SH-SY5Y (cell line): ENCODE measurements at regions not wholly inside any gene's neighbourhood (a gene's known extent, or its start where the extent isn't known, plus 50 kb on each side); places are given as distances from the start of the nearest gene placed in this dataset.

Experiments used
- GATA2 ChIP-seq: IDR thresholded peaks from 2 replicates; pipeline ENCODE4 v1.6.1; 2011; ENCODE audit warnings: mild to moderate bottlenecking, low read depth, low read length
- GATA3 ChIP-seq: IDR thresholded peaks from 2 replicates; pipeline ENCODE4 v1.6.1; 2011; ENCODE audit warnings: low read depth, mild to moderate bottlenecking, low read length, moderate library complexity

DNA sequence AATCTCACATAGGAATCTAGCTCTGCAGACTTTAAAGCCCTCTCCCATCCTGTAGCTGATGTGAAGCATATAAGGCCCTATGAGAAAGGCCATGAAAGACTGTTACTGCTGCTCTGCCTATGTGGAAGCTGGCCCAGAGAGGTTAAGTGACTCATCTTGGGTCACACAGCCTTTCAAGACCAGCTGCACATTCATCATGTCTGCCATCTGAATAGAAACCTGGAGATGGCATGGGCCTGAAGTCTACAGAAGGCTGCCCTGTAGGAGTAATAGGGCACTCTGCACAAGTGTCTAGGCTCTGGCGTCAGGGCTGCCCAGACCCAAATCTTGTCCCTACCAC, 59.4 kb upstream of the COL13A1 start:
- TF ChIP-seq GATA3 = no peak
- no peak for TF ChIP-seq GATA2

DNA sequence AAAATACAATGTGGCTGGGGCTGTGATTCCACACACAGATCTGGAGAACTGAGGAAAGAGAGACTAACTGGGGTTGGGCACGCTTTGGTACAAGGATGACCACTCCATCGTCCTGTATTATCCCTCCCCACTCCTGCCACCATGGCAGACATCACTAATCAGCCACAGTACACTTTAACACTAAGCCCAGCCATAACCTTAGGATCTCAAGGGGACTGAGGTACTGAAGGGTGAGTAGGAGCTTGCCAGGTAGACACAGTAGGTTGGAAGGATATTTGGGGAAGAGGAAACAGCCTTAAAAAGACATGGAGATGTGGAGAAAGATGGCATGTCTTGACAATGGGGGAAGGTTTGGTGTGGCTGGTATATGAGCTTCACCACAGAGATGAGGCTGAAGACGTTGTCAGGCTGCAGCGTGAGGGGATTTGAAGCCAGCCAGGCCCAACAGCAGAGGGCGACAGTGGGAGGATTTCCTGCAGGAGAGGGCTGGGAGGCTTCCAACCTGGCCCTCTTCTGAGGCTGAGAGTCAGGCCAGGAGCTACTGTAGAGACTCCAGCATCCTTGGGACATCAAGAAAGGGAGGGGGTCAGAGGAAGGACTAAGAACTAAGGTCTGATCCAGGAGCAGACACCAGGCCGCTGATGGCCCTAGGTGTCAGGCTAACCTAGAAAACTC, 58.6 kb upstream of the COL13A1 start:
- TF ChIP-seq GATA2 = no peak
- no peak for TF ChIP-seq GATA3

DNA sequence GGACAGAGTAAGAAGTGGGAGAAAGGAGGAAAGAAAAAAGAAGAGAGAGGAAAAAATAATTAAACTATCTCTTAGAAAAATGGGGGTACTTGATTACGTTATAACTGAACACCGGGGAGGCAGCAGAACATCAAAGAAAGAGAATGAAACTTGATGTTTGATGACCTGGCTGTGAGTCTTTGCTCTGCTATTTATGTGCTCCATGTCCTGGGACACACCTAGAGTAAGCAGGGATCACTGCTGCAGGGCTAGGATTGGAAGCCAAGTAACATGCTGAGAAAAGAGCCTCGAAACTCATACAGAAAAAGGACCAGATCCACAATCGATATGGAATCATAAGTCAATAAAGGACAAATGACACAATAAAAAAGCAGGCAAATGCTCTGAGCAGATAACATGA, 56.7 kb upstream of the COL13A1 start:
- TF ChIP-seq GATA2 (no peak), GATA3 (no peak)

DNA sequence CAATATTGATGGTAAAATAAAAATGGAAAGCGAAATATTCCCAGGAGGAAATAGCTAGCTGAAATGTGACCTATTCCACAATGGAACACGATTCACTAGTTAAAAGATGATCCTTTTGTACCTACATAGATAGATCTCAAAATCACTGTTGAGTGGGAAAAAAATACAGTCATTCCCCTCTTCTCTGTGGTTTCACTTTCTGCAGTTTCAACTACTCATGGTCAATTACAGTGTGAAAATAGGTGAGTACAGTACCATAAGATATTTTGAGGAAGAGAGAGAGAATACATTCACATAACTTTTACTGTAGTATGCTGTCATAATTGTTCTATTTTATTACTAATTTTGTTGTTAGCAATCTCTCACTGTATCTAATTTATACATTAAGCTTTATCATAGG, 56.0 kb upstream of the COL13A1 start:
- TF ChIP-seq GATA2 = no peak
- no peak for TF ChIP-seq GATA3

DNA sequence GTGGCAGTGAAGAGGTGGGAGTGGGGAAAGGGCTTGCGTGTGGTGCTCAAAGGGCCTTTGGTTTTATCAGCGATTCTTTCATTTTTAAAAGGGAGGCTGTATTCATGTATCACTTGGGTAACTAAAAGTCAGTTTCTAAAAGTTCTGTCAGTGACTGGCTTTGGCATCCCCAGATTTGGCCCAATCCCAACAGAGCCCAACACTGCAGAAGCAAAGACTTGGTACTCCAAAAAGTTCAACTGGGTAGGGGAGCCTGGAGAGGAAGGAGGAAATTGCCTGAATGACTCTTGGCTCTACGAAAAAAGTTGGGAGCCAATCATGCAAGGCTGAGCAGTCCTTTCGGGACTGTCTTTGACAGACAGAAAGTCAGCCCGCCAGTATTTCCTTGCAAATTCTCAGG, 54.5 kb upstream of the COL13A1 start:
- no peak for TF ChIP-seq GATA3
- TF ChIP-seq GATA2 = no peak

DNA sequence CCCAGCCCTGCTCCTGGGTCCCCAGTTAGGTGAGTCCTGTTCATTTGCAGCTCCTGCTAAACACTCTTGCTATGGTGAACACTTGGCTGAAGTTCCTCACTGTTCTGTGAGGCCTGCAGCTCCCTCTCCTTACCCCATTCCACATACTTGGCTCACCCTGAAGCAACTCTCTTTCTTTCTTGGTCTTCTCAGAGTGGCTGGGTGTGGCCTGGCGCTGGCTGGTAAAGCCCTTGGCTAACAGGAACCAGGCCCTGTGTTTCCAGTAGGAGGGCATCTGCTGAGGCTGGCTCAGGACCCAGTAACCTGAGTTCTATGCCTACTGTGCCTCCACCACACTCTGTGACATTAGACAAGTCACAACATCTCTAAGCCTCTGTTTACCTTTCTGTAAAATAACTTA, 53.1 kb upstream of the COL13A1 start:
- TF ChIP-seq GATA3 = no peak
- TF ChIP-seq GATA2 = no peak

DNA sequence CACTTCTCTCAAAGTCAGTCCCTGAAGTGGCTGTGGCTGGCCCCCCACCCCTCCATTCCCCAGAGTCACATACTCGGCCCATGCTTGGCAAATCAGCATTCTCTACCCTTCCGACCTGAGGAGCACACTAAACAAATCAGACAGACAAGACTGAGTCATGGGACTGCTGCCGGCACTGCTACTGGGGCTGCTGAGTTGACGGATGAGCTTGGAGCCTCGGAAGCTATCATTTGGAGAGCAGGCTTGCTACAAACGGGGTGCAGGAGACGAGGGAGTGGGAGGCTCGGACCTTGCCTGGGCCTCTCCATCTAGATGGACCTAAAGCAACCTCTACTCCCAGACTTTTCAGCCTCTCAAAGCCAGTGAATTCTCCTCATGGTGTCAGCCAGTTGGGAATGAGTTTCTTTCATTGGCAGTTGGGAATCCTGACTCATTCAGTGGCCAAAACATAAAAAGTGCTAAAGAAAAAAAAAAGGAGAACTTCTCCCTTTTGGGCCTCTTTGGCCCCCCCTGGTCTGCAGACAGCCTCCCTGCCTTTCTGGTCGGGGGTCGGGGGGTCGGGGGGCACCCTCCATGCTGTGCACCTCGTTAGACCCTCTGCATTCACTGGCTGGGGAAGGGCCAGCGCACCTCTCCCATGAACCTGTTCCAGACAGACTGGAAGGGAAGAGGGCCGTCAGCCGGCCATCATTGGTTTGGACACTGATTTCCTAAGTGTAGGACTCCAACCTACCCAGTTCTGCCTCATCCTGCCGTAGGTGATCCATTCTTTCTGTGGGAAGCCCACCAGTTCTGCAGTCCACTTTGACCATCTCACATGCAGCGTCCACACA, 52.3 kb upstream of the COL13A1 start:
- TF ChIP-seq GATA2 (no peak), GATA3 (no peak)

DNA sequence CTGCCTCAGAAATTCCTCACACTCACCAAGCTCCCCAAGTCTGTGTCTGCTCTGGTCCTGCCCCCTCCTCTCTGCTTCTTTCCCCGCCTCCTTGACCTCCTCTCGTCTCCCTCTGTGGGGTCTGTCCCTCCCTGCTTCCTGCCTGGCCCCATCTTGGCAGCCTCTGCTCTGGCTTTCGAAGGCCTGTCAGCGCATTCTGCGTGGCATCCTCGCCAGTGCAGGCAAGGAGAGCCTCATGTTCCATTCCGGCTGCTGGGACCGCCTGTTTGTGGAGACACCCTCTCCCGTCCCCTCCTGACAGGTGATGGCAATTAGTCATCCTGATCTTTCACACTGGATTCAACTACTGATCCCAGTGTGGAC, 51.7 kb upstream of the COL13A1 start:
- TF ChIP-seq GATA3 = no peak
- no peak for TF ChIP-seq GATA2

DNA sequence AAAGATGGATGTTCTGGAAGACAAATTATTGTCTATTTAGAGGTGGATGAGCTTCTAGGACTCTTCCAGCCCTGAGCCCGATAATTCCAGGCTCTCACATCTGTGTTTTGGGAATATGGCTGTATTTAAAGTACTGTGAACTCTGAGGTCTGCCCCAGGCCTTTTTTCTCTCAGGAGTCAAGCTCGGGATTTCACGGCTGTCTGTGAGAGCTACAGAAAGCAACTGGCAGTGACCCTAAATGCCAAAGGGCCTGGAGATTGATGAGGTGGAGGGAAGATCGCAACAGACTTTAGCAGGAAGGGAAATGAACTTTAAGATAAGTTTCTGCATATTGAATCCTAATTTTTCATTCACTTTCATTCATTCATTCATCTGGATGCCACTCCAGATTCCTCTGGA, 51.0 kb upstream of the COL13A1 start:
- TF ChIP-seq GATA3 (no peak), GATA2 (no peak)

DNA sequence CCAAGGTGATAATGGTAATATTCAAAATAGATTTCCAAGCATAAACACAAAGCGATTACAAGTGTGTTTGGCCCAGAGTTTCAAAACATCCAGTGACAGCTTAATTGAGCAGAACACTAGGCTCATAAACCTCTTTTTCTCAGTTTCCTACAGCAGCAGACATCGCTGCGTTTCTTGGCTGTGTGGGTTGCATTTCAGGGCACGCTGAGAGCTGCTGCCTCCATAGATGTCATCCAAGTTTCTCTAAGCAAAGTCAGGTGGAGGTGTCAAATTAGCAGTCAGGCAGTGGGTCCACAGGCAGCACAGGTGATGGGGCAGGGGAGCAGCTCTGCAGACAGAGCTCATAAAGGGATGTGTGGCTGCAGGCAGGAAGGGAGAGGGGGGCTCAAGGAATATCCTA, 50.5 kb upstream of the COL13A1 start:
- TF ChIP-seq GATA2 (no peak), GATA3 (no peak)
